ENCODE measurements at regions not wholly inside any gene's neighbourhood (a gene's known extent, or its start where the extent isn't known, plus 50 kb on each side); places are given as distances from the start of the nearest gene placed in this dataset.

- TF ChIP-seq CTCF (conservative IDR thresholded peaks at IDR 0.05; ENCODE audit: low read length) (no peak), EZH2phosphoT487 (IDR thresholded peaks at IDR 0.05; ENCODE audit: borderline replicate concordance, low read depth, low read length) (no peak)
Observed at GRCh38 chr16:14350081-14350480, 279.0 kb downstream of the MRTFB start.

Measured in OCI-LY7 (cell line).